ENCODE measurements at regions not wholly inside any gene's neighbourhood (a gene's known extent, or its start where the extent isn't known, plus 50 kb on each side); places are given as distances from the start of the nearest gene placed in this dataset.
"Not testable (repeated sequence)": the region's sequence is repeated elsewhere in the genome, so short reads cannot be mapped to it uniquely, and the experiment has no call there.

- TF ChIP-seq CTCF (conservative IDR thresholded peaks at IDR 0.05; ENCODE audit: low read depth, low read length); EZH2 (IDR thresholded peaks at IDR 0.05; ENCODE audit: borderline replicate concordance, low read depth, low read length, poor library complexity, severe bottlenecking): not testable (repeated sequence)
Measured at GRCh38 chr2:53022248-53022647, 745.4 kb upstream of the CHAC2 start.
